A549 (cell line): ENCODE measurements at regions not wholly inside any gene's neighbourhood (a gene's known extent, or its start where the extent isn't known, plus 50 kb on each side); places are given as distances from the start of the nearest gene placed in this dataset.

ENCODE experiments used
- ATAC-seq, 2 experiments: fragments of 200-7000 bp in 1 of 2; fragments of >200 bp in 1 of 2; cut with Nextera tagmentation in 1 of 2; cut with Tn5 transposase in 1 of 2; 3 replicates each; pipeline versions ENCODE4 v1.8.0 to v1.9.1; 2018 to 2020; ENCODE audit warnings: mild to moderate bottlenecking in 1 of 2, moderate library complexity in 1 of 2
- CTCF ChIA-PET: fragments of 300-600 bp; sonication (Branson Sonifier 250); formaldehyde crosslinking; extraction: SDS; loops from one replicate; lab custom pipeline; 2021; ENCODE audit warnings: antibody characterized with exemption, inconsistent platforms; lab: Yijun Ruan, JAX
- POLR2A ChIA-PET: fragments of 350-600 bp; formaldehyde crosslinking; extraction: SDS; loops from one replicate; lab custom pipeline; 2021; ENCODE audit warnings: antibody characterized with exemption, inconsistent platforms; lab: Yijun Ruan, JAX
- DNase-seq, 2 experiments: peaks; one replicate each; pipeline versions ENCODE4 v3.0.0 to v3.0.0-alpha.2; 2011 to 2016; ENCODE audit warnings: low read depth in 1 of 2, low spot score in 1 of 2
- FAIRE-seq: peaks from 2 replicates; lab custom pipeline; 2011; peaks lifted over from hg19 to GRCh38; lab: Jason Lieb, UNC
- H3K27ac ChIP-seq, 2 experiments: fragments of >200 bp; sonication (Bioruptor Twin); formaldehyde crosslinking; 3 replicates each; pipeline ENCODE4 v1.5.1; 2016 to 2017
- H3K4me1 ChIP-seq: fragments of >200 bp; sonication (Bioruptor Twin); formaldehyde crosslinking; 3 replicates; pipeline ENCODE4 v1.6.1; 2016
- H3K4me2 ChIP-seq: fragments of >200 bp; sonication (Bioruptor Twin); formaldehyde crosslinking; 3 replicates; pipeline ENCODE4 v1.6.1; 2016
- H3K4me3 ChIP-seq: fragments of >200 bp; sonication (Bioruptor Twin); formaldehyde crosslinking; 3 replicates; pipeline ENCODE4 v1.5.1; 2016
- H3K9me3 ChIP-seq: fragments of >200 bp; sonication (Bioruptor Twin); formaldehyde crosslinking; 3 replicates; pipeline ENCODE4 v1.6.1; 2016
- CEBPB ChIP-seq, 2 experiments: fragments of >200 bp in 1 of 2; sonication (Bioruptor Twin) in 1 of 2; formaldehyde crosslinking in 1 of 2; IDR thresholded peaks; 2 replicates each; pipeline ENCODE4 v1.6.1; 2012 to 2016
- EP300 ChIP-seq, 2 experiments: fragments of >200 bp; sonication (Bioruptor Twin); formaldehyde crosslinking; IDR thresholded peaks; 2 replicates in 1 of 2; 3 replicates in 1 of 2; pipeline ENCODE4 v1.6.1; 2016 to 2017
- FOSB ChIP-seq: fragments of 250-450 bp; sonication (Bioruptor Pico); IDR thresholded peaks from 2 replicates; pipeline ENCODE4 v1.5.0; 2020; ENCODE audit warnings: mild to moderate bottlenecking, moderate library complexity
- FOSL2 ChIP-seq, 2 experiments: fragments of 450-650 bp in 1 of 2; fragments of >200 bp in 1 of 2; sonication (Bioruptor Twin) in 1 of 2; formaldehyde crosslinking; IDR thresholded peaks; 2 replicates each; pipeline versions ENCODE4 v1.5.0 to v1.6.1; 2016 to 2020; ENCODE audit warnings: mild to moderate bottlenecking in 1 of 2, moderate library complexity in 1 of 2
- FOXS1 ChIP-seq: fragments of 250-450 bp; sonication (Bioruptor Pico); IDR thresholded peaks from 2 replicates; pipeline ENCODE4 v1.5.0; 2020; ENCODE audit warnings: mild to moderate bottlenecking, moderate library complexity
- GATA3 ChIP-seq: IDR thresholded peaks from 2 replicates; pipeline ENCODE4 v1.6.1; 2012; ENCODE audit warnings: borderline replicate concordance
- HOXA7 ChIP-seq: fragments of 250-450 bp; sonication (Bioruptor Pico); IDR thresholded peaks from 2 replicates; pipeline ENCODE4 v1.5.0; 2020; ENCODE audit warnings: mild to moderate bottlenecking, moderate library complexity
- HOXB13 ChIP-seq: fragments of 250-450 bp; sonication (Bioruptor Pico); IDR thresholded peaks from 2 replicates; pipeline ENCODE4 v1.5.0; 2020; ENCODE audit warnings: low read depth, mild to moderate bottlenecking, moderate library complexity
- JUN ChIP-seq, 2 experiments: fragments of >200 bp; sonication (Bioruptor Twin); formaldehyde crosslinking; IDR thresholded peaks; 2 replicates in 1 of 2; 3 replicates in 1 of 2; pipeline ENCODE4 v1.6.1; 2016 to 2017
- JUNB ChIP-seq: fragments of >200 bp; sonication (Bioruptor Twin); formaldehyde crosslinking; IDR thresholded peaks from 2 replicates; pipeline ENCODE4 v1.6.1; 2016
- NFE2L2 ChIP-seq: fragments of 150-350 bp; conservative IDR thresholded peaks from 2 replicates; pipeline ENCODE4 v1.6.1; 2014; ENCODE audit warnings: low read length
- NPAS2 ChIP-seq: fragments of 250-450 bp; sonication (Bioruptor Pico); IDR thresholded peaks from 2 replicates; pipeline ENCODE4 v1.8.0; 2022; ENCODE audit warnings: mild to moderate bottlenecking, moderate library complexity, borderline replicate concordance
- PHF8 ChIP-seq: fragments of 200-600 bp; sonication (generic); IDR thresholded peaks from 2 replicates; pipeline ENCODE4 v1.6.1; 2016; ENCODE audit warnings: low read depth, mild to moderate bottlenecking, antibody characterized with exemption, moderate library complexity, borderline replicate concordance
- POLR2A ChIP-seq: IDR thresholded peaks from 2 replicates; pipeline ENCODE4 v1.6.1; 2012; ENCODE audit warnings: mild to moderate bottlenecking, low read length
- RNF2 ChIP-seq: fragments of 200-600 bp; sonication (generic); IDR thresholded peaks from 2 replicates; pipeline ENCODE4 v1.6.1; 2016; ENCODE audit warnings: low read depth, mild to moderate bottlenecking, antibody characterized with exemption, moderate library complexity, borderline replicate concordance
- SREBF2 ChIP-seq: fragments of 450-650 bp; IDR thresholded peaks from 2 replicates; pipeline ENCODE4 v1.6.1; 2014; ENCODE audit warnings: mild to moderate bottlenecking, moderate library complexity
- TFCP2L1 ChIP-seq: fragments of 250-450 bp; sonication (Bioruptor Pico); IDR thresholded peaks from 2 replicates; pipeline ENCODE4 v1.5.0; 2021; ENCODE audit warnings: mild to moderate bottlenecking
- TP53 ChIP-seq: fragments of 250-450 bp; sonication (Bioruptor Pico); IDR thresholded peaks from 2 replicates; pipeline ENCODE4 v1.5.0; 2021; ENCODE audit warnings: mild to moderate bottlenecking, moderate library complexity
- ZC3H11A ChIP-seq: fragments of 450-650 bp; IDR thresholded peaks from 2 replicates; pipeline ENCODE4 v1.6.1; 2014; ENCODE audit warnings: antibody characterized with exemption, mild to moderate bottlenecking
- ZFP36 ChIP-seq: fragments of 450-650 bp; IDR thresholded peaks from 2 replicates; pipeline ENCODE4 v1.6.1; 2014; ENCODE audit warnings: borderline replicate concordance; ENCODE audit not compliant: partially characterized antibody
- ZNF302 ChIP-seq: fragments of 250-450 bp; sonication (Bioruptor Pico); IDR thresholded peaks from 2 replicates; pipeline ENCODE4 v1.9.0; 2021; ENCODE audit warnings: inconsistent platforms, mild to moderate bottlenecking, moderate library complexity
- WGBS: methylation state at CpG from one replicate; pipeline ENCODE4 v1.1.6; 2017; ENCODE audit errors: missing lambda C conversion rate; 5-methylcytosine and 5-hydroxymethylcytosine counted together
- TF ChIP-seq, protein P1 (sequence below): IDR thresholded peaks from 2 replicates; pipeline ENCODE4 v1.6.1; 2012
- TF ChIP-seq, protein P2 (sequence below): fragments of >200 bp; sonication (Bioruptor Twin); formaldehyde crosslinking; IDR thresholded peaks from 3 replicates; pipeline ENCODE4 v1.5.1; 2016
- TF ChIP-seq, protein P3 (sequence below): fragments of 250-450 bp; sonication (Bioruptor Pico); IDR thresholded peaks from 2 replicates; pipeline ENCODE4 v1.5.0; 2020; ENCODE audit warnings: low read depth, mild to moderate bottlenecking, moderate library complexity
- TF ChIP-seq, protein P4 (sequence below): fragments of 200-600 bp; sonication (generic); IDR thresholded peaks from 2 replicates; pipeline ENCODE4 v1.6.1; 2016; ENCODE audit warnings: antibody characterized with exemption, mild to moderate bottlenecking, moderate library complexity

DNA sequence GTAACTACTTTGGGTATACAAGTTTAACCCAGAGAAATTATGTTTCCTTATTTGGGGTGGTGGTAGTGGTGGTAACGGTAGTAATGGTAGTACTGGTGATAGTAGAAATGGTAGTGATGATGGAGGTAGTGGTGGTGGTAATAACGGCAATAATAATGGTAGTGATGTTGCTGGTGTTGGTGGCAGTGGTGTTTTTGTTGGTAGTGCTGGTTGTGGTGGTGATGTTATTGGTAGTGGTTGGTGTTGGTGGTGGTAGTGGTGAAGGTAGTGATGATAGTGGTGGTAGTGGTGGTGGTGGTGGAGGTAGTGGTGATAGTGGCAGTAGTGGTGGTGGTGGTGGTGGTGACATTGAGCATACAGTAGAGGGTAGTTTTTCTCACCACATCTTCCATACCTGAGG is 95.6 kb downstream of the TMEM30B start:
- DNase-seq (no peak), FAIRE-seq (no peak), ATAC-seq (no peak)
- ChIA-PET CTCF (interaction anchor here (1.4 kb wide), 1 partner anchor 463 kb away, joined by 3 read pairs; no protein-coding TSS in a partner anchor), POLR2A (no interaction called here)
- Histone ChIP-seq H3K4me2 (no peak overlapping the region), H3K27ac (no peak overlapping the region), H3K4me1 (peaks cover 24% of the 10 kb centered on the region), H3K4me3 (no peak overlapping the region), H3K9me3 (no peaks in the 10 kb centered on the region)
- TF ChIP-seq POLR2A (no peak), CEBPB (IDR thresholded peaks at IDR 0.05) (no peak), JUNB (no peak), FOXS1 (no peak), ZFP36 (no peak), EP300 (IDR thresholded peaks at IDR 0.05) (no peak)
- 47% methylated on average over 2 of the region's 2 CpGs for WGBS

DNA sequence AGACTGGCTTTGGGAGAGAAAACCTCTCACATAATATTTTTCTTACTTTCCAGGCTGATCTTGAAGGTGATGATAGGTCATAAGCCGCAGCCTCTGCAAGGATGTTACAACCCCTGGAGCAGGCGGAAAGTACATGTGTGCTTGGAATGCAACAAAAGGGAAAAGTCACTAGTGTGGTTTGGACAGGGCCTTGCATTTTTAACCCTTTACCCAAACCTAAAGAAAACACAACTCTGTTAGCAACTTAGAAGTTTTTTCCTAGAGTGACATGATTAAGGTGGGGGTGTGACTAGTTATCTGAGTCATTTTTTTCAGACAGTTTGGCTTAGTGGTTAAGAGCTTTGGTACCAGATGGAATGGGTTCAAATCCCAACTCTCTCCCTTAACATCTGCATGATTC is 97.0 kb downstream of the TMEM30B start:
- no peak overlapping the region for H3K4me2 ChIP-seq
- TF ChIP-seq JUN (IDR thresholded peaks at IDR 0.05) = no peak
- no peak for TF ChIP-seq NPAS2
- TF ChIP-seq ZC3H11A = no peak
- TF ChIP-seq, protein P1, sequence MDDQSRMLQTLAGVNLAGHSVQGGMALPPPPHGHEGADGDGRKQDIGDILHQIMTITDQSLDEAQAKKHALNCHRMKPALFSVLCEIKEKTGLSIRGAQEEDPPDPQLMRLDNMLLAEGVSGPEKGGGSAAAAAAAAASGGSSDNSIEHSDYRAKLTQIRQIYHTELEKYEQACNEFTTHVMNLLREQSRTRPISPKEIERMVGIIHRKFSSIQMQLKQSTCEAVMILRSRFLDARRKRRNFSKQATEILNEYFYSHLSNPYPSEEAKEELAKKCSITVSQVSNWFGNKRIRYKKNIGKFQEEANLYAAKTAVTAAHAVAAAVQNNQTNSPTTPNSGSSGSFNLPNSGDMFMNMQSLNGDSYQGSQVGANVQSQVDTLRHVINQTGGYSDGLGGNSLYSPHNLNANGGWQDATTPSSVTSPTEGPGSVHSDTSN = no peak
- TF ChIP-seq NFE2L2 = no peak
- no peak for TF ChIP-seq HOXA7 (CRISPR knock-in tag)
- TF ChIP-seq RNF2 = no peak
- TF ChIP-seq, protein P2, sequence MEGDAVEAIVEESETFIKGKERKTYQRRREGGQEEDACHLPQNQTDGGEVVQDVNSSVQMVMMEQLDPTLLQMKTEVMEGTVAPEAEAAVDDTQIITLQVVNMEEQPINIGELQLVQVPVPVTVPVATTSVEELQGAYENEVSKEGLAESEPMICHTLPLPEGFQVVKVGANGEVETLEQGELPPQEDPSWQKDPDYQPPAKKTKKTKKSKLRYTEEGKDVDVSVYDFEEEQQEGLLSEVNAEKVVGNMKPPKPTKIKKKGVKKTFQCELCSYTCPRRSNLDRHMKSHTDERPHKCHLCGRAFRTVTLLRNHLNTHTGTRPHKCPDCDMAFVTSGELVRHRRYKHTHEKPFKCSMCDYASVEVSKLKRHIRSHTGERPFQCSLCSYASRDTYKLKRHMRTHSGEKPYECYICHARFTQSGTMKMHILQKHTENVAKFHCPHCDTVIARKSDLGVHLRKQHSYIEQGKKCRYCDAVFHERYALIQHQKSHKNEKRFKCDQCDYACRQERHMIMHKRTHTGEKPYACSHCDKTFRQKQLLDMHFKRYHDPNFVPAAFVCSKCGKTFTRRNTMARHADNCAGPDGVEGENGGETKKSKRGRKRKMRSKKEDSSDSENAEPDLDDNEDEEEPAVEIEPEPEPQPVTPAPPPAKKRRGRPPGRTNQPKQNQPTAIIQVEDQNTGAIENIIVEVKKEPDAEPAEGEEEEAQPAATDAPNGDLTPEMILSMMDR = no peak
- no peak for TF ChIP-seq FOSB (CRISPR knock-in tag)
- TF ChIP-seq TFCP2L1 (CRISPR knock-in tag) = no peak
- TF ChIP-seq, protein P3, sequence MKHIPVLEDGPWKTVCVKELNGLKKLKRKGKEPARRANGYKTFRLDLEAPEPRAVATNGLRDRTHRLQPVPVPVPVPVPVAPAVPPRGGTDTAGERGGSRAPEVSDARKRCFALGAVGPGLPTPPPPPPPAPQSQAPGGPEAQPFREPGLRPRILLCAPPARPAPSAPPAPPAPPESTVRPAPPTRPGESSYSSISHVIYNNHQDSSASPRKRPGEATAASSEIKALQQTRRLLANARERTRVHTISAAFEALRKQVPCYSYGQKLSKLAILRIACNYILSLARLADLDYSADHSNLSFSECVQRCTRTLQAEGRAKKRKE = no peak
- TF ChIP-seq SREBF2 = no peak
- TF ChIP-seq HOXB13 (CRISPR knock-in tag) = no peak
- TF ChIP-seq, all 56 proteins: peak for 0
- ChIA-PET CTCF (no interaction called here), POLR2A (no interaction called here)
- DNase-seq = no peak
- no peak overlapping the region for H3K4me3 ChIP-seq
- peaks cover 27% of the 10 kb centered on the region for H3K4me1 ChIP-seq
- no peak for ATAC-seq
- no peak for FAIRE-seq
- no peaks in the 10 kb centered on the region for H3K9me3 ChIP-seq
- WGBS = 67% methylated on average over 2 of the region's 2 CpGs
- H3K27ac ChIP-seq = peak overlapping the region in 1 of 2 experiments; percentile 50; a peak in 3 of 6 replicates

DNA sequence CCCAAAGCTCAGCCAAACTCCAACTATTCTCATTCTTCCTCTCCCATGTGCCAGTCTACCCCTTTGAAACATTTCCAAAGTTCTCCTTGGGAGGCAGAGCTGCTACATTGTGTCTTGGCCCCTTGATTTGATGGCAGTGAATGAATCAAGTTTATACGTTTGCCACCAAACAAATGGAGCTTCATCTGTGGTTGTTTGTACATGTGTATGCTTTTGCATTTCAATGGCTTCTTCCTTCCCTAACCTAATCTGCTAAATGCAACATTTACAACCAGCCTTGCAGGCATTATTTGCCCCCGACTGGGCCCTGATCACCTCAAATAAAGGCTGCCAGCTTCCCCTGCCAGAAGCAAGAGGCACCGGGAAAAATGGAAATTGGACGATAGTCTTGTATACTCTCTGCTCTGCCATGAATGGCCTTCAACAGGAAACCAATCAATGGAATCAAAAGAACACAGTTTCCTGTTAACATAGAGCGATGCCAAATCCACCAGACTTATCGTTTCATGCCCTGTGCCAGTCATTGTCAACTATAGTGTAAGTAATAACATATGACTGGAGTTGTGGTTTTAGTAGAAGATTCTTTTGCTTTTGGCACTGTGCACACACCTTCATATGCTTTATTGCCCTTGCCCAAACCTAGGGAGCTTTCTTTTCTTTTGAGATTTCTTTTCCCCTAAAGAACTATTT is 97.8 kb downstream of the TMEM30B start:
- DNase-seq (no peak), FAIRE-seq (peak; percentile 46), ATAC-seq (no peak)
- ChIA-PET CTCF (no interaction called here), POLR2A (no interaction called here)
- H3K4me3 ChIP-seq = no peak overlapping the region
- no peak overlapping the region for H3K4me2 ChIP-seq
- 90% methylated on average over 6 of the region's 6 CpGs for WGBS
- peaks cover 34% of the 10 kb centered on the region for H3K4me1 ChIP-seq
- peak overlapping the region in 1 of 2 experiments; percentile 54; a peak in 2 of 6 replicates for H3K27ac ChIP-seq
- no peaks in the 10 kb centered on the region for H3K9me3 ChIP-seq
- TF ChIP-seq TP53 (CRISPR knock-in tag) (no peak), GATA3 (no peak), ZNF302 (CRISPR knock-in tag) (no peak), JUN (IDR thresholded peaks at IDR 0.05) (no peak), PHF8 (no peak), FOSL2 (IDR thresholded peaks at IDR 0.05) (no peak), FOSL2 (CRISPR knock-in tag; IDR thresholded peaks at IDR 0.05) (no peak)
- TF ChIP-seq, protein P1 = no peak
- TF ChIP-seq, protein P4, sequence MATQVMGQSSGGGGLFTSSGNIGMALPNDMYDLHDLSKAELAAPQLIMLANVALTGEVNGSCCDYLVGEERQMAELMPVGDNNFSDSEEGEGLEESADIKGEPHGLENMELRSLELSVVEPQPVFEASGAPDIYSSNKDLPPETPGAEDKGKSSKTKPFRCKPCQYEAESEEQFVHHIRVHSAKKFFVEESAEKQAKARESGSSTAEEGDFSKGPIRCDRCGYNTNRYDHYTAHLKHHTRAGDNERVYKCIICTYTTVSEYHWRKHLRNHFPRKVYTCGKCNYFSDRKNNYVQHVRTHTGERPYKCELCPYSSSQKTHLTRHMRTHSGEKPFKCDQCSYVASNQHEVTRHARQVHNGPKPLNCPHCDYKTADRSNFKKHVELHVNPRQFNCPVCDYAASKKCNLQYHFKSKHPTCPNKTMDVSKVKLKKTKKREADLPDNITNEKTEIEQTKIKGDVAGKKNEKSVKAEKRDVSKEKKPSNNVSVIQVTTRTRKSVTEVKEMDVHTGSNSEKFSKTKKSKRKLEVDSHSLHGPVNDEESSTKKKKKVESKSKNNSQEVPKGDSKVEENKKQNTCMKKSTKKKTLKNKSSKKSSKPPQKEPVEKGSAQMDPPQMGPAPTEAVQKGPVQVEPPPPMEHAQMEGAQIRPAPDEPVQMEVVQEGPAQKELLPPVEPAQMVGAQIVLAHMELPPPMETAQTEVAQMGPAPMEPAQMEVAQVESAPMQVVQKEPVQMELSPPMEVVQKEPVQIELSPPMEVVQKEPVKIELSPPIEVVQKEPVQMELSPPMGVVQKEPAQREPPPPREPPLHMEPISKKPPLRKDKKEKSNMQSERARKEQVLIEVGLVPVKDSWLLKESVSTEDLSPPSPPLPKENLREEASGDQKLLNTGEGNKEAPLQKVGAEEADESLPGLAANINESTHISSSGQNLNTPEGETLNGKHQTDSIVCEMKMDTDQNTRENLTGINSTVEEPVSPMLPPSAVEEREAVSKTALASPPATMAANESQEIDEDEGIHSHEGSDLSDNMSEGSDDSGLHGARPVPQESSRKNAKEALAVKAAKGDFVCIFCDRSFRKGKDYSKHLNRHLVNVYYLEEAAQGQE = no peak
- TF ChIP-seq, protein P3 = no peak
